Sigmoid colon (tissue), 6 donors: ENCODE measurements at regions not wholly inside any gene's neighbourhood (a gene's known extent, or its start where the extent isn't known, plus 50 kb on each side); places are given as distances from the start of the nearest gene placed in this dataset.

ENCODE experiments used
- DNase-seq: peaks from one replicate; pipeline ENCODE4 v3.0.0-alpha.2; 2019
- H3K27ac ChIP-seq, 4 donors: fragments of 200-600 bp; sonication (generic); one replicate each; pipeline ENCODE4 v1.5.1; 2016 to 2019; ENCODE audit warnings: mild to moderate bottlenecking in 1 of 4
- H3K27me3 ChIP-seq, 3 donors: fragments of 200-600 bp; sonication (generic); one replicate each; pipeline ENCODE4 v1.5.1; 2019; ENCODE audit warnings: mild to moderate bottlenecking in 1 of 3
- H3K36me3 ChIP-seq, 4 donors: fragments of 200-600 bp; sonication (generic); one replicate each; pipeline ENCODE4 v1.5.1; 2016 to 2019
- H3K4me1 ChIP-seq, 4 donors: fragments of 200-600 bp; sonication (generic); one replicate each; pipeline ENCODE4 v1.5.1; 2017 to 2019
- H3K4me3 ChIP-seq, 4 donors: fragments of 200-600 bp; sonication (generic); one replicate each; pipeline ENCODE4 v1.5.1; 2017 to 2019; ENCODE audit warnings: mild to moderate bottlenecking in 2 of 4, moderate library complexity in 1 of 4
- H3K9me3 ChIP-seq, 4 donors: fragments of 200-600 bp in 3 of 4; sonication (generic) in 3 of 4; one replicate each; pipeline versions ENCODE4 v1.5.1 to v1.6.1; 2013 to 2019
- EP300 ChIP-seq, 4 donors: sonication (generic); formaldehyde crosslinking; IDR thresholded peaks; one replicate each; pipeline ENCODE4 v1.6.1; 2017; ENCODE audit warnings: antibody characterized with exemption in 4 of 4
- POLR2A ChIP-seq, 2 donors: fragments of 450-650 bp; IDR thresholded peaks; one replicate each; pipeline ENCODE4 v1.6.1; 2016; ENCODE audit warnings: antibody characterized with exemption in 2 of 2, mild to moderate bottlenecking in 2 of 2, moderate library complexity in 2 of 2
- POLR2AphosphoS5 ChIP-seq, 4 donors: sonication (generic); formaldehyde crosslinking; IDR thresholded peaks; one replicate each; pipeline ENCODE4 v1.6.1; 2017; ENCODE audit warnings: antibody characterized with exemption in 4 of 4
- WGBS, 2 donors: extraction: QIAGEN DNeasy Blood & Tissue Kit; methylation state at CpG; one replicate each; pipeline ENCODE4 v1.1.7; 2013; 5-methylcytosine and 5-hydroxymethylcytosine counted together
- intact Hi-C: fragments of 100-400 bp; cut with DNase I; formaldehyde crosslinking; loops from one replicate; pipeline ENCODE4 v1.15.1; 2023
- TF ChIP-seq, protein P1 (sequence below), 4 experiments: fragments of 450-650 bp in 3 of 4; fragments of 200-600 bp in 1 of 4; IDR thresholded peaks; one replicate each; pipeline ENCODE4 v1.5.1; 2016 to 2019; ENCODE audit warnings: antibody characterized with exemption in 4 of 4, mild to moderate bottlenecking in 3 of 4, moderate library complexity in 2 of 4
- donor health status: healthy with polysubstance abuse.
- donor health status: healthy.

DNA sequence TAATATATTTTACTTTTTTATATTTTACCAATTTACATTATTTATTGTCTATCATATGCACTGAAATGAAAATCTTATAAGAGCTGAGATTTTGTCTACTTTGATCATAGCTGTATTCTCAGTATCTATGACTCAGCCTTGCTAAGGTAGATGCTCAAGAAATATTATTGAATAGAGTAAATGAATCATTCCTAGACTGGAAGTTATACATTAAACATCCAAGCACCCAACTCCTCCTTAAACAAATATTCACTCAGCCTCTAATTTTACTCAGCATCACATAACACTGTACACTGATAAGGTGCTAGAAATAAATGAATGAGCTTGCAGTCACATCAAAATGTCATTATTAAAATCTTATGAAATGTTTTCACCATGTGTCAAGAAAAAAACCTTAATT, 1424.9 kb downstream of the LRFN5 start:
- intact Hi-C loops: no loop called here
- H3K4me1 ChIP-seq: no peaks in the 10 kb centered on the region
- no peak overlapping the region for H3K27ac ChIP-seq
- H3K4me3 ChIP-seq: no peak overlapping the region
- no peaks in the 10 kb centered on the region for H3K9me3 ChIP-seq
- DNase-seq: no peak
- TF ChIP-seq POLR2AphosphoS5 (IDR thresholded peaks at IDR 0.05) (no peak), EP300 (IDR thresholded peaks at IDR 0.05) (no peak)
- TF ChIP-seq, protein P1, sequence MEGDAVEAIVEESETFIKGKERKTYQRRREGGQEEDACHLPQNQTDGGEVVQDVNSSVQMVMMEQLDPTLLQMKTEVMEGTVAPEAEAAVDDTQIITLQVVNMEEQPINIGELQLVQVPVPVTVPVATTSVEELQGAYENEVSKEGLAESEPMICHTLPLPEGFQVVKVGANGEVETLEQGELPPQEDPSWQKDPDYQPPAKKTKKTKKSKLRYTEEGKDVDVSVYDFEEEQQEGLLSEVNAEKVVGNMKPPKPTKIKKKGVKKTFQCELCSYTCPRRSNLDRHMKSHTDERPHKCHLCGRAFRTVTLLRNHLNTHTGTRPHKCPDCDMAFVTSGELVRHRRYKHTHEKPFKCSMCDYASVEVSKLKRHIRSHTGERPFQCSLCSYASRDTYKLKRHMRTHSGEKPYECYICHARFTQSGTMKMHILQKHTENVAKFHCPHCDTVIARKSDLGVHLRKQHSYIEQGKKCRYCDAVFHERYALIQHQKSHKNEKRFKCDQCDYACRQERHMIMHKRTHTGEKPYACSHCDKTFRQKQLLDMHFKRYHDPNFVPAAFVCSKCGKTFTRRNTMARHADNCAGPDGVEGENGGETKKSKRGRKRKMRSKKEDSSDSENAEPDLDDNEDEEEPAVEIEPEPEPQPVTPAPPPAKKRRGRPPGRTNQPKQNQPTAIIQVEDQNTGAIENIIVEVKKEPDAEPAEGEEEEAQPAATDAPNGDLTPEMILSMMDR (IDR thresholded peaks at IDR 0.05): no peak
- no peaks in the 10 kb centered on the region for H3K36me3 ChIP-seq
- H3K27me3 ChIP-seq: no peaks in the 10 kb centered on the region

DNA sequence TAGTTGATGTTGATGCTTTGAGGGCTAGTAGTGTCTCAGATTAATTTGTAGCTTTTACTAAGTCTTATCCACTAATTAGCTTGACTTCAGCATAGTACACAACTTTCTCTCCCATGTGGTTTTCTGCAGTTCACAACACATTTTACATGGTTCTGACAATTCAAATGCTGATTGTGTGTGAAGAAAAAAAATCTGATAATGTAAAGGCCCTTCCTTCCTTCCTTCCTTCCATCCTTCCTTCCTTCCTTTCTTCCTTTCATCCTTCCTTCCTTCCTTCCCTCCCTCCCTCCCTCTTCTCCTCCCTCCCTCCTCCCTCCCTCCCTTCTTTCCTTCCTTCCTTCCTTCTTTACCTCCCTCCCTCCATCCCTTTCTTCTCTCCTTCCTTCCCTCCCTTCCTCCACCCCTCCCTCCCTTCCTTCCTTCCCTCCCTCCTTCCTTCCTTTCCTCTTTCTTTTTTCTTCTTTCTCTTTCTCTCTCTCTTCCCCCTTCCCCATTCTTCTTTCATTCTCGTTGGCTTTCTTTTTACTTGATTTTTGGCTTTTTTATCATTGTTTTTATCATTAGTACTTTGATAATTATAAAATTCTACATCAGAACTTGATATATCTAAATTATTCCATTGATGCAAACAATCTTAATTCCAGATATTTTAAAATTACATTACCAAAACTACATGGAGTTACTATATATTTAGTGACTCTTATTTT, 1415.6 kb downstream of the LRFN5 start:
- no peaks in the 10 kb centered on the region for H3K36me3 ChIP-seq
- TF ChIP-seq, protein P1 (IDR thresholded peaks at IDR 0.05): no peak
- no peak for TF ChIP-seq EP300 (IDR thresholded peaks at IDR 0.05)
- TF ChIP-seq POLR2A (IDR thresholded peaks at IDR 0.05): no peak
- no peak for TF ChIP-seq POLR2AphosphoS5 (IDR thresholded peaks at IDR 0.05)
- intact Hi-C loops: no loop called here
- H3K4me3 ChIP-seq: no peak overlapping the region
- no peak for DNase-seq
- H3K9me3 ChIP-seq: no peaks in the 10 kb centered on the region
- H3K27me3 ChIP-seq: no peaks in the 10 kb centered on the region
- WGBS, 2 donors: 35 to 80% methylated on average over 1 of the region's 1 CpG
- H3K27ac ChIP-seq: no peak overlapping the region
- H3K4me1 ChIP-seq: no peaks in the 10 kb centered on the region

DNA sequence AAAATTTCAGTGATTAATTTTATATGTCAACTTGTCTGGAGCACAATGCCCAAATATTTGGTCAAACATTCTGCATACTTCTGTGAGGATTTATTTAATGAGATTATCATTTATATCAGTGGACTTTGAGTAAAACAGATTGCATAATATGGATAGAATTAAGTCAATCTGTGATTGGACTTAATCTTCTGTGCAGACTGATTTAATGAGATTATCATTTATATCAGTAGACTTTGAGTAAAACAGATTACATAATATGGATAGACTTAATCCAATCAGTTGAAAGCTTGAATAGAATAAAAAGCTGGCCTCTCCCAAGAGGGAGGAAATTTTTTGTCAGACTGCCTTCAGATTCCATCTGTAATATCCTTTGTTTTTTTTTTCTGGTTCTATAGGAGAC, 1413.2 kb downstream of the LRFN5 start:
- H3K27ac ChIP-seq: no peak overlapping the region
- TF ChIP-seq, protein P1 (IDR thresholded peaks at IDR 0.05): no peak
- TF ChIP-seq POLR2AphosphoS5 (IDR thresholded peaks at IDR 0.05): no peak
- no peak for TF ChIP-seq POLR2A (IDR thresholded peaks at IDR 0.05)
- no peak for TF ChIP-seq EP300 (IDR thresholded peaks at IDR 0.05)
- no peaks in the 10 kb centered on the region for H3K36me3 ChIP-seq
- no peaks in the 10 kb centered on the region for H3K27me3 ChIP-seq
- H3K4me1 ChIP-seq: no peaks in the 10 kb centered on the region
- DNase-seq: no peak
- H3K9me3 ChIP-seq: no peaks in the 10 kb centered on the region
- H3K4me3 ChIP-seq: no peak overlapping the region
- intact Hi-C loops: no loop called here

DNA sequence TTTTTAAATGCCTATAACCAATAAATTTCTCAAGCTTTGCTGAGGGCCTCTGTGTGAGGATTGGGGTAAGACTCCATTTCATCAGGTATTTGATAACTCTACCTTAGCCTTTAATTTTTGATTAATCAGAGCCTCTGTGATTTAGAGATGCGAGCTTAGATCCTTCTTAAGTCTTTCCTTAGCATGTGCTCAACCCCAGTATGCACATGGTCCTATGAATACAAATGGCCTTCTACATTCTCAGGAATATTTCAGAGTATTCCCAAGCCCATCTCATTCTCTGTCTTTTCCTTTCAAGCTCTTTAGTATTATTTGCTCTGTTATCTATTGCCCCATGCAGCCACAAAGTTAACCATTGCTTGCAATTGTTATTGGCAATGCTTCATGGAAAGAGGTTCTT, 1407.7 kb downstream of the LRFN5 start:
- 90 to 96% methylated on average over 1 of the region's 1 CpG for WGBS, 2 donors

More for the DNA sequence above, 1407.7 kb downstream of the LRFN5 start:
- H3K36me3 ChIP-seq: no peaks in the 10 kb centered on the region
- no peak overlapping the region for H3K4me3 ChIP-seq
- H3K4me1 ChIP-seq: no peaks in the 10 kb centered on the region
- intact Hi-C loops: no loop called here
- TF ChIP-seq, protein P1 (IDR thresholded peaks at IDR 0.05): no peak
- no peak for TF ChIP-seq POLR2A (IDR thresholded peaks at IDR 0.05)
- no peak for TF ChIP-seq POLR2AphosphoS5 (IDR thresholded peaks at IDR 0.05)
- TF ChIP-seq EP300 (IDR thresholded peaks at IDR 0.05): no peak
- peaks cover 0 to 2% (median 1%) of the 10 kb centered on the region in 4 donors for H3K9me3 ChIP-seq
- no peak for DNase-seq
- no peaks in the 10 kb centered on the region for H3K27me3 ChIP-seq
- H3K27ac ChIP-seq: no peak overlapping the region
